ENCODE measurements at regions not wholly inside any gene's neighbourhood (a gene's known extent, or its start where the extent isn't known, plus 50 kb on each side); places are given as distances from the start of the nearest gene placed in this dataset.

DNA sequence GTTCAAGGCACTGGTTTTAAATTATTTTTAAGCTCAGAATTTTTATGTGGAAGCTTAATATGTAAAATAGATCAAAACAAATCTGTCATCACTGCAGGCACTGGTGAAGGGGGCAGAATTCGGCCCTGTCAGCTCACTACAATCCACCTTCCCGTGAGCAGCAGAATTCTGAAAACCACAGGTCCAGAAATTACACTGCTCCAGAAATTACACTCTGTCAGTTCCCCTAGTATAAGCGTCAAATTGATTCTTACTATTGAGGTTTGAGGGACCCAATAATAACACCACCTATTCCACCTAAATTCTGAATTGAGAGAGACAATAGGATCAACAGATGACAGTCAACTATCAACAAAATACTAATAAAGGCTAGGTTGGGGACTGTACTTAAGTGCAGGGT lies 245.5 kb downstream of the PHLDA1 start:
- no peak for DNase-seq

DNA sequence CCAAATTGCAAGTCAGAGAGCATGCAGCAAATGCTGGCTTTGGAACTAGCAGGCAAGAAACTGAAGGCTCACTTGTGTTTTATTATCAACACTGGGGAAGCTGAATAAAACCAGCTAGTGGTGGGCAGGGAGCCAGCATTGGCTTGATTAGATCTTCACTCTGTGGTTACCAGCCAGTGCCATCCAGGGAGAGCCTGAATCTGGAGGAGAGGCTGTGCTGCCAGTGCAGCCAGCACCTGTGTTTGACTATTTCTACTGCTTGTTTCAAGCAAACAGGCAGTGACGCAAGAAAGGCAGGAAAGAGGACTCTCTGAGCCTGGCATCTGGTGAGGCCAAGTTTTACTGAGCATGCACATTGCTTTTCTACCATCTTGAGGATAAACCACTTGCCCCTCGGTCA lies 247.0 kb downstream of the PHLDA1 start:
- no peak for DNase-seq

DNA sequence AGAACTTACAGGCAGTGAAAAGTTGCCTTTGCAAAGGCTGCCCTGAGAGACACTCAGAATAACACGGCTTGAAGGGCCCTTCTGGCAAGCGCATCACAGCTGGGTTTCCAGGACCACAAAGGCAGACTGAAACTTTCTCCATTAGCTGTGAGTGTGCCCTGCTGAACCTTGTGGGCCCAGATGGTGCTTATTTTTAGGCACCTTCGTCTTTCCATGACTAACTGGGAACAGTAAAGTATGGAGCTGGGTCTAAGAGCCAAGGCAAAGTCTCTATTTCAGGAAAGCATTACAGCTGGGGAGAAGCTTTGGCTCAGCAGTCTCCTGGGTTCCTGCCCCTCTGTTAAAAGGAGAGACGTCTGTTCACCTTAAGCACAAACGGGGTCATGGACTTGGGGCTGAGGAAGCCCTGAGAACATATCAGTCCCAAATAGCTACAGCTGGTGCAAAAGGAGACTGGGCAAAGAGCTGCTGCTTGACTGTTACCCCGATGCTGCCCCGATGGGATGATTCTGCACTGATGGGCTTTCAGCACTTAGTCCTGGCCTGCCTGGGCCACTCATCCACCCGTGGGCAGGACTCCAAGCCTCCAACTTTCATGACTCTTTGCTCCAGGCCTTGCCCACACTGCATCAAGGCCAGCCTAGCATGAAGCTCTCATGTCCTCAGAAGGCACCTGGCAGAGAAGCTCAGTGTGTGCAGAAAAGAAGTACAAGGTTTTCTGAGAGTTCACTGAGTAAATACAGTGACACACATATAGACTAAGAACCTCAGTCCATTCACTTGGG lies 248.3 kb downstream of the PHLDA1 start:
- no peak for DNase-seq

DNA sequence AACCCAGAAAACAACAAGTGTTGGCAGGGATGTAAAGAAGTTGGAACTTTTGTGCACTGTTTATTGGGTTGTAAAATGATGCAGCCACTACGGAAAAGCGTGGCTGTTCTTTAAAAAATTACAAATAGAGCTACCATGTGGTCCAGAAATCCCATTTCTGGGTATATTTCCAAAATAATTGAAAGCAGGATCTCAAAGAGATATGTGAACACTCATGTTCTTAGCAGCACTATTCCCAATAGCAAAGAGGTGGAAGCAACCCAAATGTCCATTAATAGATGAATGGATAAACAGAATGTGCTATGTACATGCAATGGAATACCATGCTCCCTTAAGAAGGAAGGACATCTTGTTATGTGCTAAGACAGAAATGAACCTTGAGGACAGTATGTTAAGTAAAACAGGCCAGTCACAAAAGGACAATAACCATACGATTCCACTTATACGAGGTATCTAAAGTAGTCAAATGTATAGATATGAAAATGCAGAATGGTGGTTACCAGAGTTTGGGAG lies 249.5 kb downstream of the PHLDA1 start:
- DNase-seq = no peak

DNA sequence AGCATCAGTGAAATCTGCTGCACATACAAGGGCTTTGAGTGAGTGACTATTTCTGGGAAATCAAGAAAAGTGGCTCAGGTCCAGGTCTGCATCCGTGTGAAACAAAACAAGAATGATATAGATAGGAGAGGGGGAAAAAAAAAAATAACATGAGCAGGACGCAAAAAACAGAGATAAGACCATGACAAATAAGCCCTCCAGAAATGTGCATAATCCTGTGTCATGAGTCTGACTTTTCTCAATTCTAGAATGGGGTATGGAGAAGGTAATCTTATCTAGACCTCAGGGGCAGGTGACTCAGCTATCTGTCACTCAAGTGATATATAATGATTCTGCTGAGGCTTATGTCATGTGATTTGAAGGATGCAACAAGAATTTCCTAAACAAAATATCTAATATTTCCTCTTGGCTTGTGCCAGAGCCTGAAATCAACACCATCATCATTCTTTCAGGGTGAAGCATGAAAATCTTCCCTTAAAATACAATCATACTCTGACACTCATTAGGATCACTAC lies 250.0 kb downstream of the PHLDA1 start:
- DNase-seq = no peak

DNA sequence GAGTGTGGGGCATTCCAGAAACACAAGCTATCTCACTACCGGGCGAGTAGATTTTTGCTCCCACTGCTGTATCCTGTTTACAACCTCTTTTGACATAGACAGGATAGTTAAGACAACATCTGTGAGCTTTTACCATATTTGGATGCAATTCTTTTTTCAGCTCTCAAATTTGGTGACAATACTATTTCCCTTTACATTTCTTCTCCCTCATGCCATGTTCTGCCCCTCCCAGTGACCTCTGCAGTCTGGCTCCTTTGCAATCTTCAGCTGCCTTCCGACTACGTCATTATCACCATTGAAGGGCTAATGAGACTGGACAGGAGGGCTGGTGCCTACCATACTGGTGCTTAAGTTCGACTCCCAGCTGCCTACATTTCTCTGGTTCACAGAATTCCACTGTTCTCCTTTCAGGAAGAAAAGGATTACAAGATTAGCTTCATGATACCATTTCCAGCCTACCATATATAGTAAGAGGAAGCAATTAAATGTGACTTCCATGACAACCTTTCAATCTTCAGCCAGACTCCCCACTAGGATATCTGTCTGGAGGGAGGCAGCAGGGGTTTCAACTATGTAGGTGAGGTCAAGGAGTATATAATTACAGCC lies 251.6 kb downstream of the PHLDA1 start:
- DNase-seq = no peak

DNA sequence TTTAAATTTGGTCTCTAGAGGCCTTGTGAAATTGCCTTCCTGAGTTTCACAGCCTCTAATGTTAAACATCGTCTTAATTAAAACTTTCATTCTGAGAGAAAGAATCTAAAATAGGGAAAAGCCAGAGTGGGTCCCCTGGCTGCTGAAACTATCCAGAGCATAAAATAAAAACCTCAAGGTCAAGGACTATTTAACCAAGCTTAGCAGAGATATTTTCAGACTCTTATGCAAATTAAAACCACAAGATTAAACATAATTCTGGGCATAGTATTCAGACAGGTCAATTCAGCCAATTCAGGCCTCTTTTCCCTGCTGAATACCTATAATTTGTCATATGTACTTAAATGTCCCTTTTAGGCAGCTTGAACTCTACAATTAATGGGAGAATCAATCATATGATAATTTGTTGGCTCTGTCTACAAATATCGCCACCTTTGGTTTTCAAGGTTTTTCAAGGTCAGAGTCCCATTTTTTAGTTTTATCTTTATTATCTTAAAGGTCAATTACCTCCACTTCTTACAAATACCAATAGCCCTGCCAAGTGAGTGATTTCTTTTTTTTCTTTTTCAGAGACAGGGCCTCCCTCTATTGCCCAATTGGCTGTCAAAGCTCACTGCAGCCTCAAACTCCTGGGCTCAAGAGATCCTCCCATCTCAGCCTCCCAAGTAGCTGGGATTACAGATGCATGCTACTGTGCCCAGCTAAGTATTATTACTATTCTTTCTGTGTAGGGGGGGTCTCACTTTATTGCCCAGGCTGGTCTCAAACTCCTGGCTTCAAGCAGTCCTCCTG lies 257.1 kb downstream of the PHLDA1 start:
- no peak for DNase-seq

DNA sequence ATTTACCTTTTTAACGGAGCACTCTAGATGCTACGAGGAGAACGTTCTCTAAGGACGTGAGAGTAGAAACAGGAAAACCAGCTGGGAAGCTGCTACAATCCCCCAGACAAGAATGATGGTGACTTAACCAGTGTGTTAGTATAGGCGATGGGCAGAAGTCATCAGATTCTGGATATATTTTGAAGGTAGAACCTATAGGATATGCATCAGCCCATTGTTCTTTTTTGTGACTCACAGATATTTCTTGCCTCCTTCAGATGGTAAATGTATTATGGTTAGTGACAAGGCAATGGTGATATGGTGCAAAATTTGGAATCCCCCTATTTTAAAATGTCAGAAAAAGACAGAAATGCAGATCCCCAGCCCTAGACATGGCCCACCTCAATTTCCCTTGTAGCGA lies 258.2 kb downstream of the PHLDA1 start:
- DNase-seq = no peak

DNA sequence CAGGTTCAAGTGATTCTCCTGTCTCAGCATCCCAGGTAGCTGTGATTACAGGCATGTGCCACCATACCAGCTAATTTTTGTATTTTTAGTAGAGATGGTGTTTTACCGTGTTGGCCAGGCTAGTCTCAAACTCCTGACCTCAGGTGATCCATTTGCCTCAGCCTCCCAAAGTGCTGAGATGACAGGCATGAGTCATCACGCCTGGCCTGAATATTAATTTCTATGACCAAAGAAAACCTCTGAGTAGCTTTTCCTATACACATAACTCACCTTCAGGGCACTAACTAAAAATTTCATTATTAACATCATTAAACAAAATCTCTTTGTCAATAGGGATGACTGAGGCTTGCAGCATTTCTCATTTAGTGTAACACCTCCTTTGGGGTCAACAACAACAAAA lies 259.6 kb upstream of the KRR1 start:
- no peak for DNase-seq

DNA sequence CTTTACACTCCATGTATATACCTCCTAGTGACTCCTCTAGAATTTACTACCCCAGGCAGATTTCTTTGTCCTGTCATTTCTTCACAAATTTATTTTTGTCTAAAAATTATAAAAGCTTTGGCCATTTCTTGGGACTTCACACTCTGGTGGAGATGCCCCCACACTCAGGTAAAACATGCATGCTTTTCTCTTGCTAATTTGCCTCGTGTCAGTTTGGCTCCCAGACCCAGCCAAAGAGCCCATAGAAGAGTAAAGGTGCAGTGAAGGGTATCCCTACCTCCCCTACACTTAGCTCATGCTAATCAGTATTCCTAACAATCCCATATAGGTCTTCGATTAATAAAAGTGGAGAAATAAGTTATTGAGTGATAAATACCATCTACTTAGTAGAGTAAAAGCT lies 256.5 kb upstream of the KRR1 start:
- DNase-seq = no peak

DNA sequence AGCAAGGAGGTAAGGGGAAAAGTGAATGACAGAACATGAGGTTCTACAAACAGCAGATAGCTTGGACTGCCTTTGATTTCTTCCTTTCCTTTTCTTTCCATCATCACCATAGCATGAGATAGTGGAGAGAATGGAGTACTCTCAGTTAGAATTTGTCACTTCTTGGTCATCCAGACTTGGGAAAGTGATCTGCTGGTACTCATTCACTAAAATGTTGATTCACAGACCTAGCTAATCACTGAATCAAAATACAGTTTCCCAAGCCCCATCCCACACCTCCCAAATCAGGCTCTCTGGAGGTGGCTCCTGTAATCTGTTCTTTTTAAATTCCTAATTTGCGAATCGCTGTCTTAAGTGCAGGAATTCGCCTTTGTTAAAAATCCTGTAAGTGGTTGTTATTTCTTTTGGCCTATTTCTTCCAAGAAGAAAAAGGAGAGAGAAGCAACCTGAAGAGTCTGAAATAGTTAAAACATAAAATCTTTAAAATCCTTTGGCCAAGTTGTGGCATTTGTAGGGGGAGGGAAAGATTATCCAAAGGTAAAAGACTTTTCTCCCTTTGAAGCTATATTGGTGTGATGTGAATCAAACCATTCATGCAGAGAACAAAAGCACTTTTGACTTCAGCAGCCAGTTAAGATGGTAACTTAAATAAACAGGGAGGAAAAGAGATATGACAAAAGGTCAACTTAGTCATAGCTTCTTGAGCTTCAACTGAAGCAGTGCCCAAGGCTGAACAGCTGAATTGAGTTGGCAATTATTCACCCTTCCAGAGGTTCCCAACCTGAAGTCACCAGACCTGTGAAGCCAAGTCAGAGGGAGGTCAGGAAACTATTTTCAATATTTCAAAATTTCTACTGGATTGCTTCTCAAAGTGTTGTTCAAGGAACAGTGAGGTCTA lies 255.1 kb upstream of the KRR1 start:
- no peak for DNase-seq

DNA sequence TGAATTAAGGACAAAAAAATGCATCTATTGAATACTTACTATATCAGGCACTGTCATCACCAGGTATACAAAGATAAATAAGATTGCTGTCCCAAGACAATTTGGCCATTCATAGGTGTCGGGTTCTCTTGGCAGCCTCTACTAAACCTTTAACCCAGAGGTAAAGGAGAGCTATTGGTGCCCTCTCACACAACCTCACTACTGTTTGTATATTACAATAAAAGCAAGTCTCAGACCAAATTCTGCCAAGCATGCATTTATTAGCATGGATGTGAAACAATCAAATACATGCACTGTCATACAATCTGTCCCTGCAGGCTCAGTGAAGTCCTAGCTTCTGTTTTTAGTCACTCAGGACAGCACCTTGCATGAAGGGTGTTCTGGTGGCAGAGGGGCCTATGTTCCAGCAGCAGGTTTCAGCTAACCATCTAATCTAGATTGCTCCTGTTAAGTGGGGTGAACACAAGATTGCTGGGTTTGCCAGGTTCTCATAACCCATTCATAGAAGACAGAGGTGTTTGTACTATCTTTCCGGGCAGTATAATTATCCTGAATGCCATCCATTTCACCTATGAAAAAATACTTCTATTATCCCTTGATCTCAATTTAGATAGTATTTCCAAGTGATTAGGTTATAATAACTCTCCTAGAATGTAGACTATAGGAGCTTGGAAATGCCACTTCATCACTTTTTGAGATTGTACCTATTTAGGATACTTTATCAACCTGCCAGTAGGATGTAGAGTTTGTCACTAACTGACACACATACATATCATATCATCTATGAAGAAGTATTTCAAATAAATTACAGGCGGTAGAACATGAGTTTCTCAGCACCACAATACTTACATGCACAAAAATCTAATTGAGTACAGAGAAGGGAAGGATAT lies 254.0 kb upstream of the KRR1 start:
- DNase-seq = no peak

DNA sequence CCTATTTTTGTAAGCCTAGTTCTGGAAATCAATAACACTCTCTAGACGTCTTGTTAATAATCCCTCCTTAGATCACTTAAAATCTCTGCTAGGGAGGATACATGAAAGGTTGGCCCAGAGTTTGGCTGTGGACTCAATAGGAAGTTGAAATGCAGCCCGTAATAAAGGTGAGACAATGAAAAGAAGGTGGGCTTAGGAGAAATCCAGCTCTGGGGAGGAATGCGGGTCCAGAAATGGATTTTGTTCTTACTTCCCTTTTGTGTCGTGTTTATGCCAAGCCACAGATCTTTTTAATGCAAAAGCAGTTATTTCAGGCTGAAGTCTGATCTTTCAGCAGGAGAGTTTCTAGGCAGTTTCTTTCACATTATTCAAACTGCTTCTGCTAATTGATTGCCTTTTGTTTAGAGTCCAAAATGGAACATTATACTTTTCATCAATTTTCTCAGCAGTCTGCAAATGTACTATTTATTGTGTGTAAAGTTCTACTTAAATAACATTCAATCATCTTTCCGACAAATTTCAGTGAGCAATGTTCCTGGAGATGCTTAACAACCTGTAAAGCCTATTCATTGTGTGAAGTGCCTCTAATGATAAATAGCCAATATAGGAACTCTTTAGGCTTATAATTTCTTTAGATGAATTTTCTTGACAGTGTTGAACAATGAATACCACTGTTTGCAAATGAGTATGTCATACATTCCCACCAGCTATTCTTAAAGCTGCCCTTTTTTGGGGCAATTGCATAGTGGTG lies 252.9 kb upstream of the KRR1 start:
- DNase-seq = no peak

DNA sequence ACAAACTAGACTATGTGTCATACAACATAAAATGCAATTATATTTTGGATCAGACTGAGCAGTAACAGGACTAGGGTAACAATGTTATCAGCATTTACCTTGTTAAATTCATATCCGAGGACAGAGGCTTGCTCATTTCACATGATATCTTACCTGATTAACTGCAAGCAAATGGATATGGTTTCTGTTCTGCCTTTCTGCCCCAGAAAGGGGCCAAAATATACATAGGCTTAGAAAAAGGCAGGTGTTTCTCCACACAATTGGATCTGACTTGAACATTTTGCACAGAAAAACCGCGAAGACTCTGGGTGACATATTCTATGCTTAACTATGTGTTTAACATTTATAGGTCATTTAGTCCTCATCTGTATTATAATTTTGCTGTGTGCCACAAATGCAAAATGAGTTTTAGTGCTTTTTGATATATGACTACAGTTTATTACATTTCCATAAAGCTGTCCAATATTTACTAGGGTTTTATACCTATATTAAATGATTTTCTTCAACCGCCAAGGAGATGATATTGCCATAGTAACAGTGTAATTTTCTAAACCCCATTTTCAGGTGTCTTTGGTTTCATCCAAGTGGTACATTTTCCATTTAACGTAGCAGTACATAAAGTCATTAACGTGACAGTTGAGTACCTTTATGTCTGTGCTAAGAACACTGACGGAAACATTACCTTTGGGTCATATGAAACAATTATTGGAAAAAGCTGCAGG lies 249.3 kb upstream of the KRR1 start:
- no peak for DNase-seq

DNA sequence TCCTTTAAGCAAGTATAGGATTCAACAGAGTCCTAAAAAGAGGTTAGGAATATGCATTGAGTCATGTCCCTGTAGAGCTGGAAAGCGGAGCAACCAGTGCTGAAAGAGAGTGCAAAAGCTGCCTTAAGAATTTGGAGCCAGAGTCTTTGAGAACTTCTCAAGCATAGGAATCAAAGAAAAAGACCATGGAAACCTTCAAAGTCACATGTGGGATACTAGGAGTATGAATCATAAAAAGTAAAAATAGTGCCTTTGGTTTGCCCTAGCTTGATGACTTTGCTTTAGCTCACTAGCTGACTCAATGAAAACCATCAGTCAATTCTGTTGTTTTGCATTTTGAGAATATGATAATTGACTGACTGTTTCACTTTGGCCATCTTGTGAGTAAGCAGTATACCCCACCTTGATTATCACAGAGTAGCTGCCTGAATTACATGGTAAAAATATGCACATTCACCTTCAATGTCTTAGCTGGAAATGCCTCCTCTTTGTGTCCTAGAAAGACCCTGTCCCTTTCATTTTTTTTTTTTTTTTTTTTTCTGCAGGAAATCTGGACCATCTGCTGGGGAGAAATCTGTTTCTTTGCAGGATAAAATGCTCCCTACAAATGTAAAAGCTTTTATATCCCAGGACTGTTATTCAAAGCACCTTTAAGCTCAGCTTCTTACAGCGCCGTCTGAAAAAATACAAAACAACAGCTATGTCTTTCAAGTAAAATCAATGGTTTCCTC lies 248.6 kb upstream of the KRR1 start:
- DNase-seq = no peak

DNA sequence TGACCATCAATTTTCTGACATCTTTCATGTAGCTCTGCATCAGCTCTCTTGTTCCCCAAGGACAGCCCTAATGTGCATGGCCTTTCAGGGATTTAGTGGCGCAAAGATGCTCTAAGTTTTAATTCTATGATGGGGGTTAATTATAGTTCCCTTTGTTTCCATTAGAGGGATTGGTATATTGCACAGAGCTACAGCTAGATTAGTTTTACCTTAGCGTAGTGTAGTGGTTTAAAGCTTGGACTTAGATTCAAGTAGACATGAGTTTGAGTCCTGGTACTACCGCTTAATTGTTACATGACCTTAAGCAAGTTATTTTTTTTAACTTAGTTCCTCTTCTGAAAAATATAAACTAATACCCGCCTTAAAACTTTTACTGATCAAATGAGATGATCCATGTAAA lies 247.8 kb upstream of the KRR1 start:
- no peak for DNase-seq

DNA sequence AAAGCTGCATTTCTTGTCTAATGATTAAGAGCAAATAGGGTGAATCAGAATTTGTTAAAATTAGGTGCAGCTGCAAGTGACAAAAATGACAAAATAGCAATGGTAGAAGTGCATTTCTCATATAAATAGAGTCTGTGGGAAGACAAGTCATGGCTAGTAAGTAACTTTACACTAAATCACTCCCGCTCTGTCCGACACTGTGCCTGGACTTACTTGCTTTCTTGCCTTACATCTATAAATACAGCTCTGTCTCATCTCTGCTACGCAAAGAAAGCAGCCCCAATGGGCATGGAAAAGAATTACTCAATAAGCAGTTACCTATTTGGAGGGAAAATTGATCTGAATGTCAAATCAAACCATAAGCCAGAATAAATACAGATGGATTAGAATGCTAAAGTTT lies 245.4 kb upstream of the KRR1 start:
- no peak for DNase-seq

DNA sequence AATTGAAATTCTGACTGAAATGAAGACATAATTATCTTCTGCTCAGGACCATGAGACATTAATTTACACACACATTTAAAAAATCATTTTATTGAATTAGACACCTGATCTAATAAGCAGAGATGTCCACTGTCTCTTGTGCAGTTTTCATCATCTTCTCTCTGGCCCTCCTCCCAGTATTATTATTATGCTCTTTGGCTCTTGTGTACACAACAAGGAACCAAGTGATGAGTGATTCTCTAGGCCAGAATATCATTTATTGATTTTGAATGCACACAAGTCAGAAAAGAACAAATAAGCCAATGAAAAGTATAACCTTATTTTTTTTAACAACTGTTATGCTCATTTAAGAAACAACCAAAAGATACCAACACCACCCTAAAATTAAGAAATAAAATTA lies 244.7 kb upstream of the KRR1 start:
- DNase-seq = peak in 1 of 2 experiments; percentile 7

DNA sequence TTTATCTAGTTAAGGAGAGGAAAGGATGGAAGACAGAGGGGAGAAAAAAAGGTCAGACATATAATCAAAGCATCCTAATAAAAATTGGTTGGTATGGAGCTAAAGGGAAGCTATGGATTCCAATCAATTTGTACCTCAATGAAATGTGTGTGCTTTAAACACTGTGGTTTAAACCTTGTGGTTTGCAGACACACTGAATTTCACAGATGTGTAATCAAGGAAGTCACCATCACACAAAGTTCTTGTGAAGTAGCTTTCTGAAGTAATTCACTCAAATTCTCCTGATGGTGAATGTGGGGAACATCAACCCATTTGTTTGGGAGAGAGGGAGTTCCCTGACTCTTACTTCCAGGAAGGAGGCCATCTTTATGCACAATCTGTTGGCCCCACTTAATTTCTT lies 243.3 kb upstream of the KRR1 start:
- DNase-seq = no peak
